ENCODE measurements at regions not wholly inside any gene's neighbourhood (a gene's known extent, or its start where the extent isn't known, plus 50 kb on each side); places are given as distances from the start of the nearest gene placed in this dataset.

GRCh38 chr9:75775966-75776691, 114.3 kb upstream of the PCSK5 start:
- no peak for TF ChIP-seq ZBTB7A (IDR thresholded peaks at IDR 0.05; ENCODE audit: low read depth)

- TF ChIP-seq EGR1 (IDR thresholded peaks at IDR 0.05) = no peak
- TF ChIP-seq USF1 (IDR thresholded peaks at IDR 0.05) = no peak
- no peak for TF ChIP-seq RAD21 (IDR thresholded peaks at IDR 0.05; ENCODE audit: low read depth)
- TF ChIP-seq ZBTB7A (IDR thresholded peaks at IDR 0.05; ENCODE audit: low read depth) = no peak
- no peak for TF ChIP-seq TAF1 (IDR thresholded peaks at IDR 0.05; ENCODE audit: low read depth)
- TF ChIP-seq YY1 (IDR thresholded peaks at IDR 0.05; ENCODE audit: low read depth) = no peak
- no peak for TF ChIP-seq TEAD4 (IDR thresholded peaks at IDR 0.05)
- no peak for TF ChIP-seq REST (IDR thresholded peaks at IDR 0.05; ENCODE audit: low read depth)
- no peak for TF ChIP-seq CREB1 (IDR thresholded peaks at IDR 0.05; ENCODE audit: low read depth)
- TF ChIP-seq FOXM1 (IDR thresholded peaks at IDR 0.05; ENCODE audit: borderline replicate concordance, low read depth) = no peak
- TF ChIP-seq NFIC (IDR thresholded peaks at IDR 0.05) = no peak
- no peak for TF ChIP-seq CEBPB (IDR thresholded peaks at IDR 0.05)
- TF ChIP-seq MAX (IDR thresholded peaks at IDR 0.05) = no peak
Observed at GRCh38 chr9:75780185-75780584, 110.3 kb upstream of the PCSK5 start.

- no peak for TF ChIP-seq USF1 (IDR thresholded peaks at IDR 0.05)
Observed at GRCh38 chr9:75788006-75788634, 102.4 kb upstream of the PCSK5 start.

- TF ChIP-seq USF1 (IDR thresholded peaks at IDR 0.05) = no peak
- TF ChIP-seq MAX (IDR thresholded peaks at IDR 0.05) = no peak
- no peak for TF ChIP-seq RAD21 (IDR thresholded peaks at IDR 0.05; ENCODE audit: low read depth)
- no peak for TF ChIP-seq EGR1 (IDR thresholded peaks at IDR 0.05)
- TF ChIP-seq REST (IDR thresholded peaks at IDR 0.05; ENCODE audit: low read depth) = no peak
- no peak for TF ChIP-seq ZBTB7A (IDR thresholded peaks at IDR 0.05; ENCODE audit: low read depth)
Observed at GRCh38 chr9:75797085-75797580, 93.3 kb upstream of the PCSK5 start.

- no peak for TF ChIP-seq USF1 (IDR thresholded peaks at IDR 0.05)
- no peak for TF ChIP-seq MAX (IDR thresholded peaks at IDR 0.05)
- TF ChIP-seq ZBTB7A (IDR thresholded peaks at IDR 0.05; ENCODE audit: low read depth) = no peak
- TF ChIP-seq YY1 (IDR thresholded peaks at IDR 0.05; ENCODE audit: low read depth) = no peak
- no peak for TF ChIP-seq EGR1 (IDR thresholded peaks at IDR 0.05)
- TF ChIP-seq TEAD4 (IDR thresholded peaks at IDR 0.05) = no peak
Observed at GRCh38 chr9:75798505-75798904, 92.0 kb upstream of the PCSK5 start.

GRCh38 chr9:75803130-75803529, 87.3 kb upstream of the PCSK5 start:
- TF ChIP-seq YY1 (IDR thresholded peaks at IDR 0.05; ENCODE audit: low read depth) (no peak), RAD21 (IDR thresholded peaks at IDR 0.05; ENCODE audit: low read depth) (no peak), CEBPB (IDR thresholded peaks at IDR 0.05) (no peak), FOXM1 (IDR thresholded peaks at IDR 0.05; ENCODE audit: borderline replicate concordance, low read depth) (no peak), TAF1 (IDR thresholded peaks at IDR 0.05; ENCODE audit: low read depth) (no peak), ZBTB7A (IDR thresholded peaks at IDR 0.05; ENCODE audit: low read depth) (no peak), EGR1 (IDR thresholded peaks at IDR 0.05) (no peak), NFIC (IDR thresholded peaks at IDR 0.05) (no peak), EP300 (IDR thresholded peaks at IDR 0.05; ENCODE audit: borderline replicate concordance) (no peak), TCF12 (IDR thresholded peaks at IDR 0.05; ENCODE audit: low read depth) (no peak), USF1 (IDR thresholded peaks at IDR 0.05) (no peak), MAX (IDR thresholded peaks at IDR 0.05) (no peak), REST (IDR thresholded peaks at IDR 0.05; ENCODE audit: low read depth) (no peak), TEAD4 (IDR thresholded peaks at IDR 0.05) (no peak), CREB1 (IDR thresholded peaks at IDR 0.05; ENCODE audit: low read depth) (no peak)

Measured in Ishikawa (cell line).